HG03025 (cell line): ENCODE measurements at regions not wholly inside any gene's neighbourhood (a gene's known extent, or its start where the extent isn't known, plus 50 kb on each side); places are given as distances from the start of the nearest gene placed in this dataset.

Experiments
- ATAC-seq: cut with Tn5 transposase; IDR thresholded peaks from one replicate; pipeline ENCODE4 v1.9.1; 2021; ENCODE audit warnings: mild to moderate bottlenecking, moderate library complexity; ENCODE audit not compliant: unreplicated experiment, low FRiP score

DNA sequence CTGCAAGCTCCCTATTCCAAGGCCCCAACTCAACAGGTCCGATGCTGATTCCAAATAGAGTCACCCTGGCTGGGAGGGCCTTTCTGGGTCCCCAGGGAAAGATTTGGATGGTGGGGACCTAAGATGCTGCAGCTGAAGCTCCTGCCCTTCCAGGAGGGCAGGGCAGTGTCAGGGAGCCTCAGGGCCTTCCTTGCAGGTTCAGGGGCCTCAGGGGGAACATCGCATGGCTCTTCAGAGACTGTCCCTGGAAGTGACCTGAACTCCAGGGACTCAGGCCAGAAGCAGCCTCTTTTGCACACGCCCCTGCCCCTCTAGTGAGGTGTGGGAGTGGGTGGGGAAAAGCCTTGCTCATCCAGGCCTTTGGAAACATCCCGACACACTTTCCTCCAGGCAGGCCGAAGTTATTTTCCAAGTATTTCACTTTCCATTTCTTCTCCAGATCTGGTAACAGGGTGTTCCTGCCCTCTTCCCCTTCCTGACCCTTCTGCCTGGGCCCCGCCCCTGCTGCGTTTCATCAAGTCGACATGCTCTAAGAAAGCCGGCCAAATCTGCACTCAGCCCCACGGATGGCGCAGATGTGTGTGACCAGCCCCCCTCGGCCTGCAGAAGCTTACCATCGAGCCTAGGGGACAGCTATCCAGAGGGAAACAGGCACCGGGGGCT is 159.5 kb downstream of the FGF18 start:
- ATAC-seq, result no peak

DNA sequence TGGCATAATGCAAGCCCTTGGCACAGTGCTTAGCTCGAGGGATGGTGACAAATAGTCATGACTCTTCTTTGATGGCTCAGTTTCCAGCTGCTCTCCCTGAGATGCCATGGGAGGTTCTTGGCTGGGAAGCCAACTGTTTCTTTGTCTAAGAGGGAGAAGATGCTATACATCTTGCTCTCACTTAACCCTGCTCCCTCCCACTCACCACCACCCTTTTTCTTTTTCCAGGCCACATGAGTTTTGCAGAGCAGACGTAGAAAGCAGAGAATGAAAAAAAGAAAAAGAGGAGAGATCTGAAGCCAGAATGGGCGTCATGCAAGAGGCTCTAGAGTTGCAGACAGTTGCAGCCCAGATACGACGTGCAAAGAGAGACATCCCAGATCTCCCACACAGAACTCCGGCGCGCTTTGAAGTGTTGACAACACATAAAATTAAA is 160.5 kb downstream of the FGF18 start:
- no peak for ATAC-seq

DNA sequence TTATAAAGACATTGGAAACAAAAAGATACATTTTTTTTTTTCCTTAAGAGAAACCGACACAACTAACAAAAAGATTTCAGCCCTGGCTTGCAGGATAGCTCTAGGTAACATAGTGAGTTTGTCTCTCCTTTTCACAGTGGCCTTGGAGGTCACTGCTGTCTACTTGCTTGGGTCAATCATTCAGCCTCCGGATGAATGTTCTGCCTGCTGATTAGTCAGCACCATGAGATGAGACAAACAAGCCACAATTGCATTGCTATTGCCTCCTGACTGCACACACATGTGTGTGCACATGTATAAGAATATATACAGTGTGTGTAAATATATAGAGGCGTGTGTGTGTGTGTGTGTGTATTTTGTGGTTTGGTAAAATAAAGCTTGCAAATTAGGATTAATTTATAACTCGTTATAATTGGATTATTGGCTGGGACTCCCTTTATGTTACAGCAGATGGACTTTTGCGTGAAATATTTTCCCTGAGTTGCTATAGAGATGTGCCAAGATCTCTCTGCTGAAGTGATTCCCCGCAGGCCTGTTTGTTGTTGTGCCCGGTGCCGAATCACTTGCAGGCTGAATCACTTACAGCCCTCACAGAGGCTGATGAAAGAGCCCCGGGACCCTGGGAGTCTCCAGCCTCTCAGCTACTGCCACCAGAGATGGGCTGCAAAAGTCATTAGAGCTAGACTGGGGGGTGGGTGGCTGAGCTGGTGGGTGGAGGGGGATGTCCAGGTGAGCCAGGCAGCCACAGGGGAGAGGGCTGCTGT is 161.2 kb downstream of the FGF18 start:
- no peak for ATAC-seq

DNA sequence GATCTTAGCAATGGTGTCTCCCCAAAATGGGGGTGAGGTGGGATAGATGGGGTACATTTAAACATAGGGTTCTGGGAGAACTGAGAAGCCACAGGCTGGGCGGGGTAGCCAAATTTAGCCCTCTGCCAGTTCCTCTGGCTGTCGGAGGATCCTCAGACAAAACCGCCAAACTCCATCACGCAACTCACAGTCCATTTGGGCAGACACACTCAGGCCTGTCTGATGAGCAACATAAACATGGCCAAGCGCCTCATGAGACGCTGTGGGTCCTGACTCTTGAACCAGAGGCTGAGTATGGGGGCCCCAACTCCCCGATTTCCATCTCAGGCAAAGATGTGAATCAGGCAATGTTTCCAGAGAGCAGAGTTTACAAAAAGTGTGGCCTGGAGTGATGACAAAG is 162.3 kb downstream of the FGF18 start:
- no peak for ATAC-seq

DNA sequence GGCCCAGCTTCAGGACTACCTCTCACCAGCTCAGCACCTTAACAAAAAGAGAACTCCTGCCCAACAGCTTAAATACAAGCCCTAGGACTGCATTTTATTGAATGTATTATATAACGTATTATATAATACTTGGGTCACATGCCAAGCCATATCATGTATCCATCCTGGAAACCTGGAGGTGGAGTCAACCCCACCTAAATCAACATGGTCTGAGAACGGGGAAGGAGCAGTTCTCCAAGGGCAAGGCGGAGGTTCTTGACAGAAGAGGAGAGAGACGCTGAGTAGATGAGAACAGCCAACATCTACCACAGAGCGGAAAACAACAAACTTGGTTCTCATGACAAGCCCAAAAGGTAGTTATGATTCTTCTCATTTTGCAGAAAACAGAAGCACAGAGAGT is 163.4 kb downstream of the FGF18 start:
- ATAC-seq, result no peak

- no peak for ATAC-seq
Measured at GRCh38 chr5:171585981-171586380, 166.5 kb downstream of the FGF18 start.

GRCh38 chr5:171586436-171586835 is 167.0 kb downstream of the FGF18 start:
- no peak for ATAC-seq

DNA sequence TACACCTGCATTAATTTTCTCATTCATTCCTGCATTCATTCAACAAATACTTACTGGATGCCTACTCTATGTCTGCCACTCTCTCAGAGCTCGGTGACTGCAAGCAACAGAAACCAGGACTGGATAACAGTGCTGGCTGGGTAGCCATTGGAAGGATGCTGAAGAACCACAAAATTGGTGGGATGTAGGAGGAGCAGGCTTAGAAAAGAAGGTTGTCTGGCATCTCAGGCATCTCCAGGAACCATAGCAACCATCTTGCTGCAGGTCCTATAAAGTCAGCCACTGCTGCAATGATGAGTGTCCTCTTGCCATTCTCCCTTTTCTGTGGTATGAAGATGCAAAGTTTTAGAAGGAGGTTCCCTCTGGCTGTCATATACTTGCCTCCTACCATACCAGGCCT is 168.6 kb downstream of the FGF18 start:
- no peak for ATAC-seq

- ATAC-seq, result no peak
Measured at GRCh38 chr5:171588790-171589189, 169.3 kb downstream of the FGF18 start.

DNA sequence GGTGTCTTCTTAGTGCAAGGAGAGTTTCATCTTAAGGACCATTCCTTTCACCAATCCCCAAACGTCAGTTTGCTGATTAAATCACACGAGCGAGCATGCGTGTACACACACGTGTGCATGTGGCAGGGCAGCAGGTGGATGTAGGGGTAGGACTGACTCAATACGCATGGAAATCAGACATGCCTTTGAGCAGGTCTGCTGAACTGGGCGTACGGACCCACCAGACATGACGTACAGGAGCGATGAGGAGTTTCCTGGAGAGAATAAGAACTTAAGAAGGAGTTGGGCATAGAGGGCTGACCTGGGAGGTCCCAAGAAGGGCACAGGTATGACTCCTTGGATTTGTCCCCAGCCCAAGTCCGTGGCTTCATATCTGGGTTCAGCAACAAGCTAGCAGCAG is 170.0 kb downstream of the FGF18 start:
- ATAC-seq, result no peak

DNA sequence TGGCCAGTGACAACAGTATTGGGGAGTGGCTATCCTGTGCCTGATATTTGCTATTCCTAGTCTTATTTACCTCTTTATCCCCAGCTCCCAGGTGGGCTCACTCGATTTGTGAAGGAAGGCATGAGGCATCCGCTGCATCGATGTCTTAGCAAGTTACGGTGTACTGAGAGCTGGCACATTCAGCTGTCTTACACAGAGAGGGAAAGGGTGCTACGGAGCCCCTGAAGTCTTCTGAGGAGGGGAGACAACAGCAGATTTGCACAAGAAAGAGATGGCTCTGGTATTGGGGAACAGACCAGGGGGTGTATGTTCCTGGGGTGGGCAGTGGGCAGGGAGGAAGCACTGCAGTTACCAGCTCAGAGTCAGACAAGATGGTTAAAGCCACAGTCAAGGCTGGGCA is 172.6 kb downstream of the FGF18 start:
- no peak for ATAC-seq

- ATAC-seq, result no peak
Measured at GRCh38 chr5:171592736-171593135, 173.3 kb downstream of the FGF18 start.

GRCh38 chr5:171593401-171593800 is 174.0 kb downstream of the FGF18 start:
- no peak for ATAC-seq

DNA sequence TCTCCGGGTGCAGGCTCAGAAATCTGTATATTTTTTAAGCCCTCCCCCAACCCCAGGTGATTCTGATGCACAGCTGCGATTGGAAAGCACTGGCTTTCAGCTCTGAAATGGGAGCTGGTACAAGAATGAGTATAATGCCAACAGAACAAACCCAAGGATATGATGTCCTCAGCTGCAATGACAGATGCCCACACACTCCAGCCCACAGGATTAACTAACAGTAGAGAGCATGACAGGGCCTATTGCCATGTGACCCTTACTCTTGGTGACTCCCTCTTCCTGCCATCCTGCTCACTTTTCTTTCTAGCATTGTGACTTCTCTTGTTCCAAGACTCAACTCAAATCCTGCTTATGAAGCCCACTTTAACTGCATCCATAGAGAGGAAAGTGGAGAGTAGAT is 174.5 kb downstream of the FGF18 start:
- no peak for ATAC-seq

DNA sequence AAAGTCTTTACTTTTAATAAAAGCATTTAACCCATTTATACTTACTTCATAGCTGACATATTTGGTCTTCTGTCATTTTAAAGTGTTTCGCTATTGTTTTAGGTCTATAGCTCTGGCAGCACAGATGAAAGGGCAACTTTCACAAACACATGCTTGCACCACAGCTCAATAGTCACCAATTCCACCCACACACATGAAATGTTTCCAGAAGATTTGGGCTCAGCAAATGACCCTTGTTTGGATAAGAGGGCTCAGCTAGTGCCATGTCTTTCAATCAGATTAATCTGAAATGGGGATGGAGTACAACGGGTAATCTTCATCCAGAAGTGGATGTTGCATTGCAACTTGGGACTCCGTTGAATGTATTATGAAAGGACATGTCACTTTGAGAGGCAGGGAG is 176.0 kb downstream of the FGF18 start:
- no peak for ATAC-seq

GRCh38 chr5:171595801-171596231 is 176.4 kb downstream of the FGF18 start:
- ATAC-seq, result no peak

- ATAC-seq, result no peak
Measured at GRCh38 chr5:171596391-171596878, 177.0 kb downstream of the FGF18 start.

DNA sequence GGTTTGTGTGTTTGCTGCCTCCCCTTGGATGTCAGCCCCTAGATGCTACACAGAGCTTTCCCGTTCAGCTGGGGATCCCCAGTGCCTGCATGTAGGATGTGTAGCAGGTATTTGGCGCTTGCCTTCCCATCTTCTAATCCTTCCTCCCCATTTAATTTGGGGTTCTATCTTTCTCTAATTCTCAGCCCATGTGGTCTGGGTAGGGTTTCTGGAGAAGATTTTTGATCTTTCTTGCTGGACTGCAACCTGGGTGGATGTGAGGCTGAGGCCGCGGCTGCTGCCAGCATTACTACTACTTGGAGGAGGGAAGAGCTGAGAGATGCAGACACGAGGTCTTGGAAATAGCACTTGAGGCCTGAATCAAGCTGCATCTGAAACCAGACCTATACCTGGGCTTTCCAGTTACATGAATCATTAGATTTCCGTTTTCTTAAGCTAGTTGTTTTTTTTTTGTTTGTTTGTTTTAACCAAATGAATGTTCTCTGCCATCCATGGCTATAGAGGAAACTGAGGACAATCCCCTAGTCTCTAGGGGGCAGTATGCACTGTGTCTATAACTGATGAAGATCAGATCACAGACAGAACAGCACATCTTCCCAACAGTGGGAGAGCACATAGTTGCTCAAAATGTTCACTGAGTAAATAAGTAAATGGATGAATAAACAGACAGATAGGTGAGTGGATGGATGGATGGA is 178.6 kb downstream of the FGF18 start:
- ATAC-seq, result no peak

DNA sequence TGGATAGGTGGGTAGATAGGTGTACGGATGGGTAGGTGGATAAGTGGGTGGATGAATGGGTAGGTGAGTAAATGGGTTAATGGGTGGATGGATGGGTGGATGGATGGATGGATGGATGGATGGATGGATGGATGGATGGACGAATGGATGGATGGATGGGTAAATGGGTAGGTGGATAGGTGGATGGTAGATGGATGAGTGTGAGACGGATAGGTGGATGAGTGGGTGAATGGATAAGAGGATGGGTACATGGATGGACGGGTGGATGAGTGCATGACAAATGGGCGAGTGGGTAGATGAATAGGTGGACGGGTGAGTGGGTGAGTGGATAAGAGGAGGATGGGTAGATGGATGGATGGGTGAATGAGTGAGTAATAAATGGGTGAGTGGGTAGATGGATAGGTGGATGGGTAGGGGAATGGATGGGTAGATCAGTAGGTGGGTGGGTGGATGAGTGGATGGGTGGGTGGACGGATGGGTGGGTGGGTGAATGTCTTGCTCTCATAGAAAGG is 179.2 kb downstream of the FGF18 start:
- ATAC-seq, result no peak

DNA sequence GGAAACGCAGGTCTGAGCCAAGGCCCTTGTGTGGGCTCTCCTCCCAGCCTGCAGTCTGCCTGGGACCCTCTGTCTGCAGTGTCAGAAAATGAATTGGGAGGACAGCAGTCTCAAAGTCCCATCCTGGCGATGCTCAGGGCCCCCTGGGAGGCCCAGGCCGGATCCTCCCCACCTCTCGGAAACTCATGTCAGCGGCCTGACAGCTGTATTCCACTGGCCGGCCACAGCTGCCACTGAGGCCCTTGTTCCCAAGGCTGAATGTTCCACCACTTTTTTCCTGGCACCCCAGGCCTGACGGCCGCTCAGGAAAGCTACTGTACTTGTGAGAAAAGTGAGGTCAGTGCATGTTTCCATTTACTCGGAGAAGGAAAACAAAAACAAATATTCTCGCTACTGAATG is 180.0 kb downstream of the FGF18 start:
- no peak for ATAC-seq

- ATAC-seq, result no peak
Measured at GRCh38 chr5:171599957-171600612, 180.6 kb downstream of the FGF18 start.
